ENCODE measurements at regions not wholly inside any gene's neighbourhood (a gene's known extent, or its start where the extent isn't known, plus 50 kb on each side); places are given as distances from the start of the nearest gene placed in this dataset.

GRCh38 chr14:83757916-83758315 lies 1772.0 kb upstream of the FLRT2 start:
- no peaks in the 10 kb centered on the region for H4K20me1 ChIP-seq
- no peak overlapping the region for H3K4me3 ChIP-seq
- no peak overlapping the region for H3K4me2 ChIP-seq
- no peaks in the 10 kb centered on the region for H3K4me1 ChIP-seq
- no peaks in the 10 kb centered on the region for H3K36me3 ChIP-seq
- no peak for TF ChIP-seq Cebpa-rat (IDR thresholded peaks at IDR 0.05)
- no peaks in the 10 kb centered on the region for H3K27me3 ChIP-seq
- no peak overlapping the region for H3K9ac ChIP-seq
- H3K27ac ChIP-seq = no peak overlapping the region
- no peaks in the 10 kb centered on the region for H3K9me3 ChIP-seq (replicated peaks in 1 of 11)

GRCh38 chr14:83764656-83765599 lies 1765.0 kb upstream of the FLRT2 start:
- Histone ChIP-seq H3K4me2 (no peak overlapping the region), H3K4me1 (no peaks in the 10 kb centered on the region), H4K20me1 (no peaks in the 10 kb centered on the region), H3K36me3 (no peaks in the 10 kb centered on the region), H3K9me3 (replicated peaks in 1 of 11) (no peaks in the 10 kb centered on the region; a peak in 1 of 22 replicates), H3K27me3 (no peaks in the 10 kb centered on the region), H3K4me3 (no peak overlapping the region), H3K9ac (no peak overlapping the region), H3K27ac (no peak overlapping the region)
- no peak for TF ChIP-seq Cebpa-rat (IDR thresholded peaks at IDR 0.05)

- Histone ChIP-seq H3K9me3 (replicated peaks in 1 of 11) (no peaks in the 10 kb centered on the region), H4K20me1 (no peaks in the 10 kb centered on the region), H3K4me3 (no peak overlapping the region), H3K4me1 (no peaks in the 10 kb centered on the region), H3K27me3 (no peaks in the 10 kb centered on the region), H3K9ac (no peak overlapping the region), H3K4me2 (no peak overlapping the region), H3K36me3 (no peaks in the 10 kb centered on the region), H3K27ac (no peak overlapping the region)
- no peak for TF ChIP-seq Cebpa-rat (IDR thresholded peaks at IDR 0.05)
Measured at GRCh38 chr14:83777516-83777915, 1752.4 kb upstream of the FLRT2 start.

GRCh38 chr14:83779266-83779665 lies 1750.7 kb upstream of the FLRT2 start:
- Histone ChIP-seq H4K20me1 (no peaks in the 10 kb centered on the region), H3K36me3 (no peaks in the 10 kb centered on the region), H3K4me1 (no peaks in the 10 kb centered on the region), H3K4me2 (no peak overlapping the region), H3K9ac (no peak overlapping the region), H3K27ac (no peak overlapping the region), H3K9me3 (replicated peaks in 1 of 11) (no peaks in the 10 kb centered on the region), H3K4me3 (no peak overlapping the region), H3K27me3 (no peaks in the 10 kb centered on the region)
- TF ChIP-seq Cebpa-rat (IDR thresholded peaks at IDR 0.05) = no peak

GRCh38 chr14:83780321-83780720 lies 1749.6 kb upstream of the FLRT2 start:
- Histone ChIP-seq H3K9ac (no peak overlapping the region), H3K27me3 (no peaks in the 10 kb centered on the region), H3K36me3 (no peaks in the 10 kb centered on the region), H3K4me1 (no peaks in the 10 kb centered on the region), H3K4me3 (no peak overlapping the region), H3K4me2 (no peak overlapping the region), H3K9me3 (replicated peaks in 1 of 11) (no peaks in the 10 kb centered on the region), H3K27ac (no peak overlapping the region), H4K20me1 (no peaks in the 10 kb centered on the region)
- TF ChIP-seq Cebpa-rat (IDR thresholded peaks at IDR 0.05) = no peak

GRCh38 chr14:83798421-83798820 lies 1731.5 kb upstream of the FLRT2 start:
- Histone ChIP-seq H3K27me3 (no peaks in the 10 kb centered on the region), H3K9me3 (replicated peaks in 1 of 11) (no peaks in the 10 kb centered on the region), H3K27ac (no peak overlapping the region), H3K4me3 (no peak overlapping the region), H3K4me2 (no peak overlapping the region), H4K20me1 (no peaks in the 10 kb centered on the region), H3K9ac (no peak overlapping the region), H3K4me1 (no peaks in the 10 kb centered on the region), H3K36me3 (no peaks in the 10 kb centered on the region)
- TF ChIP-seq Cebpa-rat (IDR thresholded peaks at IDR 0.05) = no peak

- H4K20me1 ChIP-seq = no peaks in the 10 kb centered on the region
- H3K4me1 ChIP-seq = no peaks in the 10 kb centered on the region
- no peaks in the 10 kb centered on the region for H3K36me3 ChIP-seq
- TF ChIP-seq Cebpa-rat (IDR thresholded peaks at IDR 0.05) = no peak
- H3K4me2 ChIP-seq = no peak overlapping the region
- H3K9me3 ChIP-seq (replicated peaks in 1 of 11) = no peaks in the 10 kb centered on the region
- H3K4me3 ChIP-seq = no peak overlapping the region
- H3K27me3 ChIP-seq = no peaks in the 10 kb centered on the region
- H3K9ac ChIP-seq = no peak overlapping the region
- H3K27ac ChIP-seq = no peak overlapping the region
Measured at GRCh38 chr14:83799233-83799632, 1730.7 kb upstream of the FLRT2 start.

GRCh38 chr14:83814896-83815295 lies 1715.0 kb upstream of the FLRT2 start:
- H3K9ac ChIP-seq = no peak overlapping the region
- no peak for TF ChIP-seq Cebpa-rat (IDR thresholded peaks at IDR 0.05)
- H3K27me3 ChIP-seq = no peaks in the 10 kb centered on the region
- H3K4me2 ChIP-seq = no peak overlapping the region
- H3K4me3 ChIP-seq = no peak overlapping the region
- H3K36me3 ChIP-seq = no peaks in the 10 kb centered on the region
- no peaks in the 10 kb centered on the region for H3K9me3 ChIP-seq (replicated peaks in 1 of 11)
- H4K20me1 ChIP-seq = no peaks in the 10 kb centered on the region
- no peaks in the 10 kb centered on the region for H3K4me1 ChIP-seq
- no peak overlapping the region for H3K27ac ChIP-seq

GRCh38 chr14:83816761-83817160 lies 1713.2 kb upstream of the FLRT2 start:
- no peak overlapping the region for H3K4me2 ChIP-seq
- H3K4me3 ChIP-seq = no peak overlapping the region
- TF ChIP-seq Cebpa-rat (IDR thresholded peaks at IDR 0.05) = no peak
- no peak overlapping the region for H3K9ac ChIP-seq
- H4K20me1 ChIP-seq = no peaks in the 10 kb centered on the region
- H3K9me3 ChIP-seq (replicated peaks in 1 of 11) = no peaks in the 10 kb centered on the region
- H3K36me3 ChIP-seq = no peaks in the 10 kb centered on the region
- no peaks in the 10 kb centered on the region for H3K4me1 ChIP-seq
- no peaks in the 10 kb centered on the region for H3K27me3 ChIP-seq
- no peak overlapping the region for H3K27ac ChIP-seq

GRCh38 chr14:83825843-83826242 lies 1704.1 kb upstream of the FLRT2 start:
- no peaks in the 10 kb centered on the region for H3K27me3 ChIP-seq
- H3K36me3 ChIP-seq = no peaks in the 10 kb centered on the region
- no peaks in the 10 kb centered on the region for H3K9me3 ChIP-seq (replicated peaks in 1 of 11)
- H3K9ac ChIP-seq = no peak overlapping the region
- no peak for TF ChIP-seq Cebpa-rat (IDR thresholded peaks at IDR 0.05)
- no peaks in the 10 kb centered on the region for H3K4me1 ChIP-seq
- H3K4me3 ChIP-seq = no peak overlapping the region
- no peak overlapping the region for H3K4me2 ChIP-seq
- no peak overlapping the region for H3K27ac ChIP-seq
- H4K20me1 ChIP-seq = no peaks in the 10 kb centered on the region

Data from BLaER1 treated with 17β-estradiol and CSF1 and Interleukin-3, amounts not matched to agents 10 nM and 100 nM (cell line).